COLO668 (cell line): ENCODE measurements at regions not wholly inside any gene's neighbourhood (a gene's known extent, or its start where the extent isn't known, plus 50 kb on each side); places are given as distances from the start of the nearest gene placed in this dataset.

Experiments
- DNase-seq: peaks from one replicate; lab custom pipeline; 2025; ENCODE audit not compliant: unreplicated experiment; lab: John Stamatoyannopoulos, UW

GRCh38 chr1:232484856-232485255 lies 145.1 kb downstream of the SIPA1L2 start:
- DNase-seq = no peak

GRCh38 chr1:232483826-232484225 lies 146.1 kb downstream of the SIPA1L2 start:
- no peak for DNase-seq

GRCh38 chr1:232481091-232481490 lies 148.8 kb downstream of the SIPA1L2 start:
- DNase-seq = no peak

GRCh38 chr1:232477728-232478127 lies 152.2 kb downstream of the SIPA1L2 start:
- DNase-seq = no peak

- DNase-seq = no peak
Measured at GRCh38 chr1:232476538-232476950, 153.4 kb downstream of the SIPA1L2 start.

GRCh38 chr1:232474826-232475225 lies 155.1 kb downstream of the SIPA1L2 start:
- DNase-seq = no peak

GRCh38 chr1:232473900-232474299 lies 156.0 kb downstream of the SIPA1L2 start:
- DNase-seq = no peak

- no peak for DNase-seq
Measured at GRCh38 chr1:232473324-232473723, 156.6 kb downstream of the SIPA1L2 start.

GRCh38 chr1:232472485-232473041 lies 157.4 kb downstream of the SIPA1L2 start:
- no peak for DNase-seq

- DNase-seq = no peak
Measured at GRCh38 chr1:232471250-232471649, 158.7 kb downstream of the SIPA1L2 start.

GRCh38 chr1:232470711-232471110 lies 159.2 kb downstream of the SIPA1L2 start:
- DNase-seq = no peak

- no peak for DNase-seq
Measured at GRCh38 chr1:232468249-232468648, 161.7 kb downstream of the SIPA1L2 start.

- no peak for DNase-seq
Measured at GRCh38 chr1:232467073-232467760, 162.7 kb downstream of the SIPA1L2 start.

- no peak for DNase-seq
Measured at GRCh38 chr1:232464325-232464724, 165.6 kb downstream of the SIPA1L2 start.

GRCh38 chr1:232463225-232463624 lies 166.7 kb downstream of the SIPA1L2 start:
- no peak for DNase-seq

GRCh38 chr1:232462213-232462612 lies 167.7 kb downstream of the SIPA1L2 start:
- peak; percentile 31 for DNase-seq

- DNase-seq = no peak
Measured at GRCh38 chr1:232459826-232460225, 170.1 kb downstream of the SIPA1L2 start.

GRCh38 chr1:232459087-232459486 lies 170.8 kb downstream of the SIPA1L2 start:
- no peak for DNase-seq

- DNase-seq = no peak
Measured at GRCh38 chr1:232457595-232457994, 172.3 kb downstream of the SIPA1L2 start.

GRCh38 chr1:232456714-232457113 lies 173.2 kb downstream of the SIPA1L2 start:
- DNase-seq = no peak

- no peak for DNase-seq
Measured at GRCh38 chr1:232454227-232454886, 175.6 kb downstream of the SIPA1L2 start.

- no peak for DNase-seq
Measured at GRCh38 chr1:232452736-232453440, 177.0 kb downstream of the SIPA1L2 start.
